ENCODE measurements at regions not wholly inside any gene's neighbourhood (a gene's known extent, or its start where the extent isn't known, plus 50 kb on each side); places are given as distances from the start of the nearest gene placed in this dataset.

GRCh38 chr20:12893019-12893418, 115.8 kb upstream of the SPTLC3 start:
- POLR2A ChIA-PET, result no interaction called here
- dilution Hi-C loops (cut with MboI; ENCODE audit: extremely low pct_ligation_motif_present, low sequenced_read_pairs), result no loop called here
- Histone ChIP-seq H3K27ac (ENCODE audit: insufficient read depth, low read depth, low read length) (no peak overlapping the region), H3K9ac (replicated peaks; ENCODE audit: extremely low read depth, insufficient read depth, low read length) (no peak overlapping the region), H3K9me3 (replicated peaks; ENCODE audit: control insufficient read depth, insufficient read depth, low read length) (no peaks in the 10 kb centered on the region), H3K36me3 (ENCODE audit: control insufficient read depth in 2 of 2, extremely low read depth in 1 of 2, insufficient read depth in 2 of 2, low read length in 2 of 2) (no peaks in the 10 kb centered on the region), H3K79me2 (ENCODE audit: control insufficient read depth, insufficient read depth, low read length) (no peaks in the 10 kb centered on the region), H3K4me2 (ENCODE audit: insufficient read depth, low read length) (no peak overlapping the region), H3K27me3 (ENCODE audit: control insufficient read depth in 2 of 2, insufficient read depth in 2 of 2, low read length in 2 of 2) (no peaks in the 10 kb centered on the region), H2AFZ (ENCODE audit: low read depth, low read length) (no peak overlapping the region), H3K4me1 (ENCODE audit: control insufficient read depth, extremely low read depth, insufficient read depth, low read length) (no peaks in the 10 kb centered on the region), H3K4me3 (replicated peaks in 1 of 3; ENCODE audit: insufficient read depth in 1 of 3, low read depth in 1 of 3, low read length in 3 of 3) (no peak overlapping the region), H3K9me1 (replicated peaks; ENCODE audit: control insufficient read depth, extremely low read depth, insufficient read depth, low read length) (no peaks in the 10 kb centered on the region), H4K20me1 (replicated peaks; ENCODE audit: control insufficient read depth, extremely low read depth, insufficient read depth, low read length) (no peaks in the 10 kb centered on the region)
- intact Hi-C loops (cut with micrococcal nuclease), result no loop called here
- TF ChIP-seq POLR2AphosphoS5 (IDR thresholded peaks at IDR 0.05; ENCODE audit: insufficient read depth, low read depth, low read length), result no peak
- TF ChIP-seq POLR2A (IDR thresholded peaks at IDR 0.05; ENCODE audit: low read depth, low read length), result no peak
- no peak for TF ChIP-seq MYC (IDR thresholded peaks at IDR 0.05; ENCODE audit: low read depth, low read length)
- TF ChIP-seq GATA2 (IDR thresholded peaks at IDR 0.05; ENCODE audit: insufficient read depth, insufficient read length, low read depth, low read length), result no peak
- TF ChIP-seq CTCF (IDR thresholded peaks at IDR 0.05; ENCODE audit: extremely low read depth in 1 of 2, insufficient read depth in 1 of 2, low read depth in 1 of 2, low read length in 2 of 2), result no peak
- no peak for TF ChIP-seq FOS (IDR thresholded peaks at IDR 0.05; ENCODE audit: borderline replicate concordance, insufficient read depth, low read length)
- TF ChIP-seq MAX (IDR thresholded peaks at IDR 0.05; ENCODE audit: insufficient read depth, insufficient read length), result no peak
- no peak for TF ChIP-seq JUN (IDR thresholded peaks at IDR 0.05; ENCODE audit: borderline replicate concordance, insufficient read depth, insufficient read length, low read depth)
- no peak for TF ChIP-seq EZH2 (IDR thresholded peaks at IDR 0.05; ENCODE audit: borderline replicate concordance, low read depth, low read length, severe bottlenecking)
- no TSS peak for BruUV-seq (replicated peaks)
- CTCF ChIA-PET, result no interaction called here
- no peak for FAIRE-seq
- DNase-seq (ENCODE audit: low read depth, low spot score), result no peak
